ENCODE measurements at regions not wholly inside any gene's neighbourhood (a gene's known extent, or its start where the extent isn't known, plus 50 kb on each side); places are given as distances from the start of the nearest gene placed in this dataset.

- no peak for DNase-seq
These were observed 124.1 kb upstream of the HNRNPA3 start for GRCh38 chr2:177088529-177088928.

DNA sequence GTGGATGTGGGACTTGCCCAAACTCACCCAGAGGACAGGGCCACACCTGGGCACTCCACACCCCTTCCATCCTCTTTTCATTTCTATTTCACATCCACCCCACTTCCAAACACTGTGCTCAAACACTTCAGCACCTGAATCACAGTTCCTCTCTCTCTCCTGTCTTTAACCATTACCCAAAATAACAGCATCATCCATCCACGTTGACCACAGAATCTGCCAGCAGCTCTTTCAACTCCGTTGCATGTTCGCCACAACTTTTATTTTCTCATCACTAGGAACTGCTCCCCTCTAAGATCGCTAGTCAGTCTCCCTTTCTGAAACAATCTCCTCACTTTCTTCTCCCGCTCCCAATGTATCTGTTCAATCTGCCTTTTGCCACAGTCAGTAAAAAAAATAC lies 121.6 kb upstream of the HNRNPA3 start:
- DNase-seq: no peak

DNA sequence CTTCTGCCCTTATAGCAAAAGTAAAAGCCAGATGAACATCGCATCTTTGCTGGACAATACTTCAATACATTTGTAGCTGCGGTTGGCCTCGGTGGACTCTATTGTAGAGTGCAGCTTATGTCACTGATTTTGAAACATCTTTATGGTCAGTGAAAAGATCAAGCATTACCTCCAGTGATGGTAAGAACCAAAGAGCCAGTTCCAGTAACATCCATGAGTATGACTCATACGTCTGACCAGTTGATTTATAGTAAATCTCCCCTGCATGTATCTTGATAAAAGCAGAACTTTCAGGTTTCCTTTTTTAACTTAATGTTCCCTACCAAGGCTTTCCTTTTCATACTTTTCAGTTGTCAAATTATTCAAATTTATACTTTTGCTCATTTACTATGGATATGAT lies 119.2 kb upstream of the HNRNPA3 start:
- no peak for DNase-seq

DNA sequence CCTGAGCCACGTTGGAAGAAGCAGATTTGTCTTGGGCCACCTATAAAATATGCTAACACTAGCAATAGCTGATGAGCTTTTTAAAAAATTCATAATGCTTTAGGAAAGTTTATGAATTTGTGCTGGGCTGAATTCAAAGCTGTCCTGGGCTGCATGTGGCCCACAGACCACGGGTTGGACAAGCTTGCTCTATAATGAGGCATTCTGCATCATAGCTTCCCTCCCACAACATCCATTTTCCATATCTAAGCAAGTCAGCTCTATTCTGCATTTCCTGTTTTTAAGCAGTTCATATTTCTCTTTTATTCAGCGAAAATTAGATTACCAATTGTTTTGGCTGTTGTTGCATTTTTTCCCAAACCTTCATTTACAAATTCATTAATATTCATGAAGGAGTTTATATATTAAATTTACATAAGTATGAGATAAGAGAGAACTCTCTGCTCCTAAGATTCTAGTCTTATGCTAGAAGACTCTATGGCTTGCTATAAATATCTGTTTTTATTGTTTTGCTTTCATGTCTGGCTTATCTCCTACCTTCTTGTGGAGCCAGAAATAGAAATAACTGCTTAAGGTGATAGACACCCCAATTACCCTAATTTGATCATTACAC lies 114.5 kb upstream of the HNRNPA3 start:
- DNase-seq: no peak

GRCh38 chr2:177101930-177102329 lies 110.7 kb upstream of the HNRNPA3 start:
- no peak for DNase-seq

GRCh38 chr2:177106212-177106611 lies 106.4 kb upstream of the HNRNPA3 start:
- DNase-seq: no peak

- no peak for DNase-seq
These were observed 103.7 kb upstream of the HNRNPA3 start for GRCh38 chr2:177108890-177109289.

DNA sequence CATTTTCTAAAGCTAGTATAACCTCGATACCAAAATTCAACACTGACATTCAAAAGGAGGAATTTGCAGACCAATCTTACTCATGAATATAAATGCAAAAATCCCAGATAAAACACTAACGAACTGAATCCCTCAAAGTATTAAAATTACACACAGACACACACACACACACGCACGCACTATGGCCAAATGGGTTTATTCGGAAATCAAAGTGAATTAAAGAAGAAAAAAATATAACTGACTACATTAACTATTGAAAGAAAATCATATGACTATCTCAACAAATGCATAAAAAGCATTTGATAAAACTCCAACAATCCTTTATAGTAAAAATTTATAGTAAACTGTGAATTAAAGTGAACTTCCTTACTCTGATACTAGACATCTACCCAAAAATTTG lies 97.9 kb upstream of the HNRNPA3 start:
- DNase-seq: no peak

GRCh38 chr2:177117755-177118154 lies 94.8 kb upstream of the HNRNPA3 start:
- no peak for DNase-seq

DNA sequence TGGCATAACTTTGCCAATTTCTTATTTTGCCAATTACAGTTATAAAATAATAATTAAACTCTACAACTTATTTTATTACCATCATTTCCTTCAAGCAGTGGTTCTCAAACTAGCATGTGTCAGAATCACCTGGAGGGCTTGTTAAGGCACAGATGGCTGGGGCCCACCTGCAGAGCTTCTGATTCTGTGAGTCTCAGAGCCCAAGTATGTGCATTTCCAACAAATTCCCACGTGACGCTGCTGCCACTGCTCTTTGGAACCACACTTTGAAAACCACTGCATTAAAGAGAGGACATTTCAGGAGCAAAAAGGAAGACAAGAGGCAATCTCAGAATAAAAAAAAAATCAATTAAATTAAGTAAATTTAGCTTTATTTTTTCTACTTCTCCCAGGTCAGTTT lies 94.0 kb upstream of the HNRNPA3 start:
- DNase-seq: no peak

DNA sequence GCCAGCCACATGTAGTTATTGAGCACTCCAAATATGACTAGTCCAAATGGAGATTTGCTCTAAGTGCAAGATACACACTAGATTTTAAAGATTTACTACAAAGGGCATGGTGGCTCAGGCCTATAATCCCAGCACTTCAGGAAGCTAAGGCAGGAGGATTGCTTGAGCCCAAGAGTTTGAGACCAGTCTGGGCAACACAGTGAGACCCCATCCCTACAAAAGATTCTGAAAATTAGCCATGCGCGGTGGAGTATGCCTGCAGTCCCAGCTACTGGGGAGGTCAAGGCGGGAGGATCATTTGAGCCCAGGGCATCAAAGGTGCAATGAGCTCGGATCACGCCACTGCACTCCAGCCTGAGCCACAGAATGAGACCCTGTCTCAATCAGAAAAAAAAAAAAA lies 93.5 kb upstream of the HNRNPA3 start:
- no peak for DNase-seq

DNA sequence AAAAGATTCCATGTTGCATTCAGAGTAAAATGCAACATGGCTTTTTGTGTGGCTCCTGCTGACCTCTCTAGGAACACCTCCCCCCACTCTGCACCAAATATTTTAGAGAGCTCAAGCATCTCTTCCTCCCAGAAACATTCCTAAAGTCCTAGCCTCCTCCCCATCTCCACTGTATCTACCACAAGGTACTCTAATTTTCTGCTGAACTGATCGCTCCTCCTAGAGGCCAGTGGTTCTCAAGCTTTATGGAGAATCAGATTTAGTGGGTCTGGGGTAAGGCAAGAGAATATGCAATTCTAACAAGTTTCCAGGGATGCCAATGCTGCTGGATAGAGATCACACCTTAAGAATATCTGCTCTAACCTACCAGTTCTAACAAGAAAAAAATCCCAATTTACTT lies 89.5 kb upstream of the HNRNPA3 start:
- no peak for DNase-seq

GRCh38 chr2:177124371-177124770 lies 88.2 kb upstream of the HNRNPA3 start:
- no peak for DNase-seq

DNA sequence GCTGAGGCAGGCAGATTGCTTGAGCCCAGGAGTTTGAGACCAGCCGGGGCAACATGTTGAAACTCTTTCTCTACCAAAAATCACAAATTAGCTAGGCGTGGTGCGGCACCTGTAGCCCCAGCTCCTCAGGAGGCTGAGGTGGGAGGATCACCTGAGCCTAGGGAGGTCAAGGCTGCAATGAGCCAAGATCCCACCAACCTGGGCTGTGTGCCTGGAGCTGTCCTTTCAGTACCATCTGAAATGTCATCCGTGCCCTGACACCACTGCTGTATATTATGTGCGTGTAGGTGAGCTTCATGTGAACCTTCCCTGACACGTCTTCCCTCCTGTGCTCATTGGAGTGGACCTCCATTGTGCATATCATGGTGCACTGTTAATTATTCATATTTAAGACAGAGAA lies 84.8 kb upstream of the HNRNPA3 start:
- DNase-seq: no peak

DNA sequence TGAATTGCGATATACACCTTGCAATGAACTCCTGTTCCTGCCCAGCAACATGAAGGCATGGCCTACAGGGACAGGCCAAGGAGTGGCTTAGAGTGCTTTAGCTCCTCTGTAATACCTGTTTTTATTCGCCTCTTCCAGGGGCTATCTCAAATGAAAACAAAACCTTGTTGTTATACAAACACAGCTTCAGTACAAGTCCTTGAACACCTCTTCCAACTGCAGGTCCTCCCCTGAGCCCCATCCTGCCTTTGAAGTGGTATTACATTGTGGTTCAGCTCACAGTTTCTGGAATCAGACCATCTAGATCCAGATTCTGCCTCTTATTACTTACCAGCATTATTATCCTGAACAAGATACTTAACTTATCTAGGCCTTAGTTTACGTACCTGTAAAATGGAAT lies 83.0 kb upstream of the HNRNPA3 start:
- peak; percentile 5 for DNase-seq

DNA sequence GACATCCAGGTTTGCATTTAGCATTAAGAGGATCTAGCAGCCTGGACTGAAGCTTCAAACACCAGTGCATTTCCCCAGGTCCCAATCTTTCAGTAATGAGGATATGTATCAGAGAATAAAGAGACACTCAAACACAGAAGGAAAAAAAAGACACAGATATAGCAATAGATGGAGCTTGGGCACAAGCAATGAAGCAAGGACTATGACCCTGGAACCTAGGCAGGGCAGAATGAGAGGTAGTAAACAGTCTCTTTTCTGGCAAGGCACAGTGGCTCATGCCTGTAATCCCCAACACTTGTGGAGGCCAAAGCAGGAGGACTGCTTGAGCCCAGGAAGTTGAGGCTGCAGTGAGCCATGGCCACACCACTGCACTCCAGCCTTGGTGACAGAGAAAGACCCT lies 80.7 kb upstream of the HNRNPA3 start:
- no peak for DNase-seq

GRCh38 chr2:177138823-177139222 lies 73.8 kb upstream of the HNRNPA3 start:
- no peak for DNase-seq

- DNase-seq: no peak
These were observed 70.7 kb upstream of the HNRNPA3 start for GRCh38 chr2:177141866-177142265.

DNA sequence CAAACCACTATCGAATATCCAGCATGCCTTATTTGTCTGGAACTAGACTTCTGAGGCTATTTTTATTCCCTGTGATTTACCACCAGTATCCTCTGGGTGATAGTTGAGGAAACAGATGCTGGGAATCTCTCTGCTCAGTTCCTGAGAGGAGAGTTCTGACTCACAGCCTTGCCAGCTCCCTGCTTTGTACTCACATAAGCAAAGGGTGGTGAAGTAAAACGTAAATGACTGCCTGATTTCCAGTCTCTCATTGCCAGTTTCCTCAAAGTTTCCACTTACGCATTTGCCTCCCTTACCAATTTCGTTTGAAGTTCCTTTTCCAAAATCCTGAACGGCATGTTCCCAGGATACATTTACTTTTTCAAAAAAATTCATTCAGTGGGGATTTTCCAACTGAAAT lies 69.2 kb upstream of the HNRNPA3 start:
- DNase-seq: no peak

DNA sequence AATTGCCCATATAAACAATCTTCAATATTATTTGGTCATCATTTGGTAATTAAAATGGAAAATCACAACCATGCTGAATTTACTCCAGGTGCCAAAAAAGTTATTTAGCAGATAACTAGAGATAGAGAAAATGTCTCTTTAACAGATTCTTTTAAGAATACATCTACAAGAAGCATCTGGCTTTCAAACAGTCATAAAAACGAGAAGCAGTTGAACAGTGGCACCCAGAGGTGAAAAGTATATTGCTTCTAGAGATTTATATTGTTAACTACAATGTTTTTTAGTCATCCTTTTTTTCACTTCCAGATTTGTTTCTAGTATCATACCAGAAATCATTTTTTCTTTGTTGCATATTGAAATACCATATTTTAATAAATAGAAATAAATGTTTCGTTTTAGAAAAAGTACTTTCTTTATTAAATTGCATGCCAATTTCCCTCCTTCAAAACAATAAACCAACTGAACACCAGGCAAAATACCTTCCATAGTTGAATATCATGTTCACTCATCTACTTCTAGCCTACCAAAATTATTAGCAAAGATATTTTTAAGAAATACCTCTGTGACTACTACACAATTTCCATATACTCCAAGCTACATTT lies 65.4 kb upstream of the HNRNPA3 start:
- DNase-seq: peak; percentile 74

- no peak for DNase-seq
These were observed 64.7 kb upstream of the HNRNPA3 start for GRCh38 chr2:177147834-177148445.

- peak; percentile 80 for DNase-seq
These were observed 64.0 kb upstream of the HNRNPA3 start for GRCh38 chr2:177148477-177149154.

DNA sequence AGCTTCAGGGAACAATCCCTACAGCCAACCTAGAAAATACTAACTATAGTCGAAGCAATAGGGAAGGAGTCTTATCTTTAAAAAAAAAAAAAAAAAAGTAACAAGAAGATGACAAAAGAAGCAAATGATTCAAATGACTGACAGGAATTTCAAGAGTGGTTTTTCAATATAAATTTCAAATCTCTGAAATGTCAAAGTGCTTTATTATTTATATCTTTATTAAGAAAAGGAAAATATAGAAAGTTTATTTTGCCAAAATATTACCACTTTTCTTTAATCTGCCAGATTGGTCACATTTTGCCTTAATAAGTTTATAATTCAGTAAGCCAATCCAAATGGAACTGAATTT lies 63.5 kb upstream of the HNRNPA3 start:
- no peak for DNase-seq

GRCh38 chr2:177153805-177154204 lies 58.8 kb upstream of the HNRNPA3 start:
- DNase-seq: no peak

Data from NCI-H2029 treated with DMSO at 0.1 percent for 48 hours (cell line).